ENCODE measurements at regions not wholly inside any gene's neighbourhood (a gene's known extent, or its start where the extent isn't known, plus 50 kb on each side); places are given as distances from the start of the nearest gene placed in this dataset.
"Not testable (repeated sequence)": the region's sequence is repeated elsewhere in the genome, so short reads cannot be mapped to it uniquely, and the experiment has no call there.

- TF ChIP-seq, protein P1, sequence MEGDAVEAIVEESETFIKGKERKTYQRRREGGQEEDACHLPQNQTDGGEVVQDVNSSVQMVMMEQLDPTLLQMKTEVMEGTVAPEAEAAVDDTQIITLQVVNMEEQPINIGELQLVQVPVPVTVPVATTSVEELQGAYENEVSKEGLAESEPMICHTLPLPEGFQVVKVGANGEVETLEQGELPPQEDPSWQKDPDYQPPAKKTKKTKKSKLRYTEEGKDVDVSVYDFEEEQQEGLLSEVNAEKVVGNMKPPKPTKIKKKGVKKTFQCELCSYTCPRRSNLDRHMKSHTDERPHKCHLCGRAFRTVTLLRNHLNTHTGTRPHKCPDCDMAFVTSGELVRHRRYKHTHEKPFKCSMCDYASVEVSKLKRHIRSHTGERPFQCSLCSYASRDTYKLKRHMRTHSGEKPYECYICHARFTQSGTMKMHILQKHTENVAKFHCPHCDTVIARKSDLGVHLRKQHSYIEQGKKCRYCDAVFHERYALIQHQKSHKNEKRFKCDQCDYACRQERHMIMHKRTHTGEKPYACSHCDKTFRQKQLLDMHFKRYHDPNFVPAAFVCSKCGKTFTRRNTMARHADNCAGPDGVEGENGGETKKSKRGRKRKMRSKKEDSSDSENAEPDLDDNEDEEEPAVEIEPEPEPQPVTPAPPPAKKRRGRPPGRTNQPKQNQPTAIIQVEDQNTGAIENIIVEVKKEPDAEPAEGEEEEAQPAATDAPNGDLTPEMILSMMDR (tag by site-specific recombination; IDR thresholded peaks at IDR 0.05): not testable (repeated sequence)
- TF ChIP-seq ZNF585B (tag by site-specific recombination; IDR thresholded peaks at IDR 0.05); GLI2 (tag by site-specific recombination; IDR thresholded peaks at IDR 0.05; ENCODE audit: borderline replicate concordance, low read depth); ZNF354C (tag by site-specific recombination; IDR thresholded peaks at IDR 0.05; ENCODE audit: borderline replicate concordance, low read depth); ZNF292 (tag by site-specific recombination; IDR thresholded peaks at IDR 0.05; ENCODE audit: borderline replicate concordance, low read depth); ZNF426 (tag by site-specific recombination; IDR thresholded peaks at IDR 0.05); ZNF19 (tag by site-specific recombination; IDR thresholded peaks at IDR 0.05; ENCODE audit: low read depth); ZNF335 (tag by site-specific recombination; conservative IDR thresholded peaks at IDR 0.05); ZNF518A (tag by site-specific recombination; conservative IDR thresholded peaks at IDR 0.05; ENCODE audit: low read depth); ZNF529 (tag by site-specific recombination; IDR thresholded peaks at IDR 0.05; ENCODE audit: insufficient replicate concordance); ZNF138 (tag by site-specific recombination; IDR thresholded peaks at IDR 0.05; ENCODE audit: borderline replicate concordance): not testable (repeated sequence)
- TF ChIP-seq, protein P2, sequence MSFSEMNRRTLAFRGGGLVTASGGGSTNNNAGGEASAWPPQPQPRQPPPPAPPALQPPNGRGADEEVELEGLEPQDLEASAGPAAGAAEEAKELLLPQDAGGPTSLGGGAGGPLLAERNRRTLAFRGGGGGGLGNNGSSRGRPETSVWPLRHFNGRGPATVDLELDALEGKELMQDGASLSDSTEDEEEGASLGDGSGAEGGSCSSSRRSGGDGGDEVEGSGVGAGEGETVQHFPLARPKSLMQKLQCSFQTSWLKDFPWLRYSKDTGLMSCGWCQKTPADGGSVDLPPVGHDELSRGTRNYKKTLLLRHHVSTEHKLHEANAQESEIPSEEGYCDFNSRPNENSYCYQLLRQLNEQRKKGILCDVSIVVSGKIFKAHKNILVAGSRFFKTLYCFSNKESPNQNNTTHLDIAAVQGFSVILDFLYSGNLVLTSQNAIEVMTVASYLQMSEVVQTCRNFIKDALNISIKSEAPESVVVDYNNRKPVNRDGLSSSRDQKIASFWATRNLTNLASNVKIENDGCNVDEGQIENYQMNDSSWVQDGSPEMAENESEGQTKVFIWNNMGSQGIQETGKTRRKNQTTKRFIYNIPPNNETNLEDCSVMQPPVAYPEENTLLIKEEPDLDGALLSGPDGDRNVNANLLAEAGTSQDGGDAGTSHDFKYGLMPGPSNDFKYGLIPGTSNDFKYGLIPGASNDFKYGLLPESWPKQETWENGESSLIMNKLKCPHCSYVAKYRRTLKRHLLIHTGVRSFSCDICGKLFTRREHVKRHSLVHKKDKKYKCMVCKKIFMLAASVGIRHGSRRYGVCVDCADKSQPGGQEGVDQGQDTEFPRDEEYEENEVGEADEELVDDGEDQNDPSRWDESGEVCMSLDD (tag by site-specific recombination; IDR thresholded peaks at IDR 0.05): not testable (repeated sequence)
Observed at GRCh38 chr18:14393563-14394103, 149.8 kb downstream of the POTEC start.
